DND-41 (cell line): ENCODE measurements at regions not wholly inside any gene's neighbourhood (a gene's known extent, or its start where the extent isn't known, plus 50 kb on each side); places are given as distances from the start of the nearest gene placed in this dataset.
"Not testable (repeated sequence)": the region's sequence is repeated elsewhere in the genome, so short reads cannot be mapped to it uniquely, and the experiment has no call there.

ENCODE experiments used
- ATAC-seq: fragments of 200-7000 bp; cut with Tn5 transposase; 3 replicates; pipeline ENCODE4 v1.9.1; 2021; ENCODE audit warnings: low read depth; ENCODE audit not compliant: insufficient read depth
- DNase-seq: peaks from one replicate; pipeline ENCODE4 v3.0.0-alpha.2; 2020
- H2AFZ ChIP-seq: 2 replicates; pipeline ENCODE4 v1.6.0; 2012; ENCODE audit warnings: low read depth, low read length
- H3K27ac ChIP-seq: 2 replicates; pipeline ENCODE4 v1.5.1; 2012; ENCODE audit warnings: low read length, inconsistent platforms
- H3K27me3 ChIP-seq: fragments of 200-600 bp; sonication (generic); 2 replicates; pipeline ENCODE4 v1.6.0; 2012; ENCODE audit warnings: low read length, mild to moderate bottlenecking, inconsistent platforms; ENCODE audit not compliant: insufficient read depth, poor library complexity
- H3K36me3 ChIP-seq: 2 replicates; pipeline ENCODE4 v1.5.1; 2012; ENCODE audit warnings: low read length, inconsistent platforms; ENCODE audit not compliant: insufficient read depth
- H3K4me1 ChIP-seq: 2 replicates; pipeline ENCODE4 v1.5.1; 2012; ENCODE audit warnings: mild to moderate bottlenecking, low read length; ENCODE audit not compliant: insufficient read depth
- H3K4me2 ChIP-seq: 2 replicates; pipeline ENCODE4 v1.6.0; 2012; ENCODE audit warnings: mild to moderate bottlenecking, moderate library complexity, low read length, inconsistent platforms; ENCODE audit not compliant: insufficient read depth
- H3K4me3 ChIP-seq, 2 experiments: fragments of 200-600 bp in 1 of 2; shearing (Covaris generic) in 1 of 2; 2 replicates each; pipeline ENCODE4 v1.5.1; 2012 to 2016; ENCODE audit warnings: inconsistent platforms in 2 of 2, low read length in 2 of 2, mild to moderate bottlenecking in 2 of 2, low read depth in 1 of 2, moderate library complexity in 1 of 2
- H3K79me2 ChIP-seq: 2 replicates; pipeline ENCODE4 v1.6.0; 2012; ENCODE audit warnings: low read length, inconsistent platforms; ENCODE audit not compliant: insufficient read depth
- H3K9ac ChIP-seq: 2 replicates; pipeline ENCODE4 v1.6.0; 2012; ENCODE audit warnings: low read depth, mild to moderate bottlenecking, inconsistent platforms, low read length, moderate library complexity
- H3K9me3 ChIP-seq: 2 replicates; pipeline ENCODE4 v1.5.1; 2012; ENCODE audit warnings: low read length, moderate library complexity, mild to moderate bottlenecking, inconsistent platforms; ENCODE audit not compliant: insufficient read depth, severe bottlenecking
- H4K20me1 ChIP-seq: 2 replicates; pipeline ENCODE4 v1.6.0; 2012; ENCODE audit warnings: low read length; ENCODE audit not compliant: insufficient read depth
- CTCF ChIP-seq: IDR thresholded peaks from 2 replicates; pipeline ENCODE4 v1.5.1; 2012; ENCODE audit warnings: borderline replicate concordance, low read length, moderate library complexity, mild to moderate bottlenecking; ENCODE audit not compliant: poor library complexity, severe bottlenecking; ENCODE audit errors: extremely low read depth
- EZH2 ChIP-seq: IDR thresholded peaks from 3 replicates; pipeline ENCODE4 v1.6.1; 2012; ENCODE audit warnings: borderline replicate concordance, low read depth, mild to moderate bottlenecking, moderate library complexity, low read length, inconsistent platforms; ENCODE audit not compliant: severe bottlenecking

- H3K4me2 ChIP-seq, result no peak overlapping the region
- no peaks in the 10 kb centered on the region for H3K4me1 ChIP-seq
- H2AFZ ChIP-seq, result no peak overlapping the region
- no peak overlapping the region for H3K27ac ChIP-seq
- H3K9ac ChIP-seq, result no peak overlapping the region
- peaks cover 3% of the 10 kb centered on the region for H3K9me3 ChIP-seq
- DNase-seq (no peak), ATAC-seq (no peak)
- H4K20me1 ChIP-seq, result no peaks in the 10 kb centered on the region
- TF ChIP-seq EZH2 (no peak), CTCF (no peak)
- no peak overlapping the region for H3K4me3 ChIP-seq
- H3K36me3 ChIP-seq, result no peaks in the 10 kb centered on the region
- no peaks in the 10 kb centered on the region for H3K79me2 ChIP-seq
- no peaks in the 10 kb centered on the region for H3K27me3 ChIP-seq
These were observed 178.0 kb downstream of the HIPK3 start for GRCh38 chr11:33435216-33435615.

DNA sequence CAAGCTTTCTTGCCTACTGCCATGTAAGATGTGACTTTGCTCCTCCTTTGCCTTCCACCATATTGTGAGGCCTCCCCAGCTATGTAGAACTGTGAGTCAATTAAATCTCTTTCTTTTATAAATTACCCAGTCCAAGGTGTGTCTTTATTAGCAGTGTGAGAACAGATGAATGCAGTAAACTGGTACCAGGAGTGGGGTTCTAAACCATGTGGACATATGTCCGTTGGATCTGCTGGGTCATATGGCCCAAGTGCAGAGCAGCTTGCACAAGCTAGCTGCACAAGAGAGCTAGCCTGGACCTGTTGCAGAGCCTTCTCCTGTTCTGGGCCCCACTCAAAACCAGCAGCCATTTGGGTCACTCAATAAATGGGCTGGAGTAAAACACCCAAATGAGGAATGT lies 177.1 kb downstream of the HIPK3 start:
- peaks cover 3% of the 10 kb centered on the region for H3K9me3 ChIP-seq
- H3K27ac ChIP-seq, result no peak overlapping the region
- no peaks in the 10 kb centered on the region for H3K4me1 ChIP-seq
- ATAC-seq, result no peak
- H3K4me3 ChIP-seq, result no peak overlapping the region
- H4K20me1 ChIP-seq, result no peaks in the 10 kb centered on the region
- no peaks in the 10 kb centered on the region for H3K79me2 ChIP-seq
- no peak overlapping the region for H3K4me2 ChIP-seq
- no peaks in the 10 kb centered on the region for H3K27me3 ChIP-seq
- H2AFZ ChIP-seq, result no peak overlapping the region
- TF ChIP-seq CTCF, result no peak
- no peak for TF ChIP-seq EZH2
- no peak for DNase-seq
- H3K36me3 ChIP-seq, result no peaks in the 10 kb centered on the region
- H3K9ac ChIP-seq, result no peak overlapping the region

DNA sequence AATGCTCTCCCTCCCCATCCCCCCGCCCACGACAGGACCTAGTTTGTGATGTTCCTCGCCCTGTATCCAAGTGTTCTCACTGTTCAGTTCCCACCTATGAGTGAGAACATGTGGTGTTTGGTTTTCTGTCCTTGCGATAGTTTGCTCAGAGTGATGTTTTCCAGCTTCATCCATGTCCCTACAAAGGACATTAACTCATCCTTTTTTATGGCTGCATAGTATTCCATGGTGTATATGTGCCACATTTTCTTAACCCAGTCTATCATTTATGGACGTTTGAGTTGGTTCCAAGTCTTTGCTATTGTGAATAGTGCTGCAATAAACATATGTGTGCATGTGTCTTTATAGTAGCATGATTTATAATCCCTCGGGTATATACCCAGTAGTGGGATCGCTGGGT lies 171.3 kb downstream of the HIPK3 start:
- not testable (repeated sequence) for H3K4me1 ChIP-seq, H3K79me2 ChIP-seq, H4K20me1 ChIP-seq, ATAC-seq, H3K9me3 ChIP-seq, H3K27ac ChIP-seq, H3K4me3 ChIP-seq, H3K4me2 ChIP-seq, H2AFZ ChIP-seq, H3K36me3 ChIP-seq, H3K9ac ChIP-seq, DNase-seq
- H3K27me3 ChIP-seq, result peaks cover 14% of the 10 kb centered on the region

DNA sequence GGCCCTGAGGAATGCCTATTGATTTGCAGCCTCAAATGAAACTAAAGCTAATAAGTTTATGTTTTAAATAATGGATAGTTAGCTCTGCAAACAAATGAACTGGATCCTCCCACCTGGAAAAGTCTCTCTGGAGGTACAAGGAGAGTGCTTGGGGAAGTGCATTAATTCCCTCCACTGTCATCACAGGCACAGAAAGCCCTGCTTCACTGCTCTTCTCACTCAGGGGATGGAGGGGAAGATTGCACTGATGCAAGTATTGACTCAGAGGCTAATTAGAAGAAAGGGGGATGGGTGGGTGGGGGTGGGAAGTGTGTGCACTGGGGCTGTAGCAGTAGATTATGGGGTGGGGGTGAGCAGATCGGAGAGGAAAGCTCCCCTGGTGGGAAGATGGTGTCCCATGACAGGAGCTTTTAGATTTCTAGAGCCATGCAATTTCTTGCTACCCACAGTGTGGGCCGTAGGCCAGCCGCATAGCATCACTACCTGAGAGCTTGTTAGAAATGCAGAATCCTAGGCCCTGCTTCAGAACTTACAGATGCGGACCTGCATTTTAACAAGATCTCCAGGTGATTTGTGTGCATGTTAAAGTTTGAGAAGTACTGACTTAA lies 163.9 kb downstream of the HIPK3 start:
- no peak for DNase-seq
- Histone ChIP-seq H3K79me2 (no peaks in the 10 kb centered on the region), H3K27ac (no peak overlapping the region), H3K9ac (no peak overlapping the region), H3K9me3 (no peaks in the 10 kb centered on the region), H3K36me3 (no peaks in the 10 kb centered on the region), H3K4me3 (no peak overlapping the region), H3K4me2 (no peak overlapping the region), H3K4me1 (no peaks in the 10 kb centered on the region), H4K20me1 (no peaks in the 10 kb centered on the region), H3K27me3 (peaks cover 15% of the 10 kb centered on the region), H2AFZ (no peak overlapping the region)
- TF ChIP-seq CTCF, result no peak
- no peak for TF ChIP-seq EZH2
- no peak for ATAC-seq
